Vagina (tissue), 2 donors: ENCODE measurements at regions not wholly inside any gene's neighbourhood (a gene's known extent, or its start where the extent isn't known, plus 50 kb on each side); places are given as distances from the start of the nearest gene placed in this dataset.

Experiments used
- POLR2A ChIP-seq, 2 donors: fragments of 450-650 bp; IDR thresholded peaks; one replicate each; pipeline ENCODE4 v1.6.1; 2017; ENCODE audit warnings: antibody characterized with exemption in 2 of 2, mild to moderate bottlenecking in 2 of 2, moderate library complexity in 2 of 2
- POLR2AphosphoS5 ChIP-seq, 2 donors: sonication (generic); formaldehyde crosslinking; IDR thresholded peaks; one replicate each; pipeline ENCODE4 v1.9.0; 2017; ENCODE audit warnings: antibody characterized with exemption in 2 of 2, mild to moderate bottlenecking in 2 of 2, low read depth in 1 of 2; ENCODE audit not compliant: insufficient read depth in 1 of 2
- TF ChIP-seq, protein P1 (sequence below), 3 experiments: fragments of 450-650 bp in 2 of 3; fragments of 200-600 bp in 1 of 3; sonication (generic) in 1 of 3; IDR thresholded peaks; one replicate each; pipeline ENCODE4 v1.5.1; 2017 to 2019; ENCODE audit warnings: antibody characterized with exemption in 3 of 3, mild to moderate bottlenecking in 2 of 3, moderate library complexity in 2 of 3

DNA sequence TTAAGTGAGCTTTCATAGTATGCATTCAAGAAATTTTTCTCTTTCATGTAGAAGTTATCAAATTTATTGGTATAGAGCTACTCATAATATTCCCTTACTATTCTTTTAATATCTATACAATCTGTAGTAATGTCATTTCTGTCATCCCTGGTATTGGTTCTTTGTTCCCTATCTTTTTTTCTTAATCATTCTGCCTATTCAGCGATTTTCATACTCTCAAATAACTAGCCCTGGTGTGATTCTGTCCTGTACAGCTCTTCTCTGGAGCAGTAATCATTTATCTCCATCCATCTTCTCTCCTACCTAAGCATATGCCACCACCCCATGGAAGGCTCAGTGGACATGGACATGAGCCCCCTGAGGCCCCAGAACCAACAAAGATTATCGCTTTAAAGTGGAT, 213.2 kb upstream of the NEBL start:
- TF ChIP-seq, protein P1, sequence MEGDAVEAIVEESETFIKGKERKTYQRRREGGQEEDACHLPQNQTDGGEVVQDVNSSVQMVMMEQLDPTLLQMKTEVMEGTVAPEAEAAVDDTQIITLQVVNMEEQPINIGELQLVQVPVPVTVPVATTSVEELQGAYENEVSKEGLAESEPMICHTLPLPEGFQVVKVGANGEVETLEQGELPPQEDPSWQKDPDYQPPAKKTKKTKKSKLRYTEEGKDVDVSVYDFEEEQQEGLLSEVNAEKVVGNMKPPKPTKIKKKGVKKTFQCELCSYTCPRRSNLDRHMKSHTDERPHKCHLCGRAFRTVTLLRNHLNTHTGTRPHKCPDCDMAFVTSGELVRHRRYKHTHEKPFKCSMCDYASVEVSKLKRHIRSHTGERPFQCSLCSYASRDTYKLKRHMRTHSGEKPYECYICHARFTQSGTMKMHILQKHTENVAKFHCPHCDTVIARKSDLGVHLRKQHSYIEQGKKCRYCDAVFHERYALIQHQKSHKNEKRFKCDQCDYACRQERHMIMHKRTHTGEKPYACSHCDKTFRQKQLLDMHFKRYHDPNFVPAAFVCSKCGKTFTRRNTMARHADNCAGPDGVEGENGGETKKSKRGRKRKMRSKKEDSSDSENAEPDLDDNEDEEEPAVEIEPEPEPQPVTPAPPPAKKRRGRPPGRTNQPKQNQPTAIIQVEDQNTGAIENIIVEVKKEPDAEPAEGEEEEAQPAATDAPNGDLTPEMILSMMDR (IDR thresholded peaks at IDR 0.05): no peak
- TF ChIP-seq POLR2A (IDR thresholded peaks at IDR 0.05) (no peak), POLR2AphosphoS5 (IDR thresholded peaks at IDR 0.05; ENCODE audit: insufficient read depth in 1 of 2, low read depth in 1 of 2) (no peak)
